Astrocyte of the cerebellum (primary cell): ENCODE measurements at regions not wholly inside any gene's neighbourhood (a gene's known extent, or its start where the extent isn't known, plus 50 kb on each side); places are given as distances from the start of the nearest gene placed in this dataset.

Source experiments
- DNase-seq: peaks from one replicate; pipeline ENCODE4 v3.0.0-alpha.2; 2011; ENCODE audit warnings: low read depth
- H3K4me3 ChIP-seq: 2 replicates; pipeline ENCODE4 v1.5.1; 2011; ENCODE audit warnings: mild to moderate bottlenecking, low read depth, low read length, moderate library complexity
- CTCF ChIP-seq: IDR thresholded peaks from 2 replicates; pipeline ENCODE4 v1.5.1; 2012; ENCODE audit warnings: low read length, low read depth, moderate library complexity, mild to moderate bottlenecking; ENCODE audit errors: missing control alignments
- in situ Hi-C: cut with HindIII; loops from 2 replicates; pipeline ENCODE4 v1.10.0; 2017; ENCODE audit warnings: low sequenced_read_pairs

- in situ Hi-C loops: no loop called here
- no peak for TF ChIP-seq CTCF
- H3K4me3 ChIP-seq: no peak overlapping the region
- no peak for DNase-seq
Observed at GRCh38 chr18:28650860-28651259, 473.9 kb upstream of the CDH2 start.

GRCh38 chr18:28647961-28648360 lies 471.0 kb upstream of the CDH2 start:
- DNase-seq: no peak
- TF ChIP-seq CTCF: no peak
- in situ Hi-C loops: no loop called here
- no peak overlapping the region for H3K4me3 ChIP-seq

- no peak for DNase-seq
- no peak overlapping the region for H3K4me3 ChIP-seq
- no peak for TF ChIP-seq CTCF
- in situ Hi-C loops: no loop called here
Observed at GRCh38 chr18:28637897-28638296, 461.0 kb upstream of the CDH2 start.

GRCh38 chr18:28635530-28635929 lies 458.6 kb upstream of the CDH2 start:
- in situ Hi-C loops: no loop called here
- no peak for DNase-seq
- no peak for TF ChIP-seq CTCF
- no peak overlapping the region for H3K4me3 ChIP-seq

GRCh38 chr18:28626756-28627155 lies 449.8 kb upstream of the CDH2 start:
- in situ Hi-C loops: no loop called here
- no peak for TF ChIP-seq CTCF
- no peak overlapping the region for H3K4me3 ChIP-seq
- no peak for DNase-seq

GRCh38 chr18:28607991-28608390 lies 431.1 kb upstream of the CDH2 start:
- no peak for TF ChIP-seq CTCF
- in situ Hi-C loops: no loop called here
- no peak overlapping the region for H3K4me3 ChIP-seq
- no peak for DNase-seq

GRCh38 chr18:28606686-28607085 lies 429.8 kb upstream of the CDH2 start:
- H3K4me3 ChIP-seq: no peak overlapping the region
- no peak for TF ChIP-seq CTCF
- in situ Hi-C loops: no loop called here
- DNase-seq: no peak
